ENCODE measurements at regions not wholly inside any gene's neighbourhood (a gene's known extent, or its start where the extent isn't known, plus 50 kb on each side); places are given as distances from the start of the nearest gene placed in this dataset.

- no peak for TF ChIP-seq CTCF (IDR thresholded peaks at IDR 0.05)
- no peak for TF ChIP-seq POLR2A (IDR thresholded peaks at IDR 0.05)
Observed at GRCh38 chr13:21817878-21818277, 147.0 kb downstream of the FGF9 start.
